ENCODE measurements at regions not wholly inside any gene's neighbourhood (a gene's known extent, or its start where the extent isn't known, plus 50 kb on each side); places are given as distances from the start of the nearest gene placed in this dataset.
"Not testable (repeated sequence)": the region's sequence is repeated elsewhere in the genome, so short reads cannot be mapped to it uniquely, and the experiment has no call there.

GRCh38 chr14:38948171-38948570 is 154.9 kb downstream of the SEC23A start:
- H3K27ac ChIP-seq (ENCODE audit: low read depth, low read length): no peak overlapping the region
- no peak for DNase-seq (ENCODE audit: low read depth in 4 of 6, low spot score in 6 of 6)
- no peaks in the 10 kb centered on the region for H3K27me3 ChIP-seq (ENCODE audit: control insufficient read depth, insufficient read depth, low read length)
- no peak overlapping the region for H3K4me3 ChIP-seq (ENCODE audit: low read depth, low read length)
- no peaks in the 10 kb centered on the region for H3K9me3 ChIP-seq (ENCODE audit: control insufficient read depth, insufficient read depth, low read length)
- H3K36me3 ChIP-seq (ENCODE audit: control insufficient read depth, insufficient read depth, low read length): no peaks in the 10 kb centered on the region
- peaks cover 5% of the 10 kb centered on the region for H3K4me1 ChIP-seq (ENCODE audit: control insufficient read depth, insufficient read depth, low read length)
- whole genome bisulfite sequencing (ENCODE audit: insufficient coverage): no CpG with 5 or more reads among the region's 1 CpG

DNA sequence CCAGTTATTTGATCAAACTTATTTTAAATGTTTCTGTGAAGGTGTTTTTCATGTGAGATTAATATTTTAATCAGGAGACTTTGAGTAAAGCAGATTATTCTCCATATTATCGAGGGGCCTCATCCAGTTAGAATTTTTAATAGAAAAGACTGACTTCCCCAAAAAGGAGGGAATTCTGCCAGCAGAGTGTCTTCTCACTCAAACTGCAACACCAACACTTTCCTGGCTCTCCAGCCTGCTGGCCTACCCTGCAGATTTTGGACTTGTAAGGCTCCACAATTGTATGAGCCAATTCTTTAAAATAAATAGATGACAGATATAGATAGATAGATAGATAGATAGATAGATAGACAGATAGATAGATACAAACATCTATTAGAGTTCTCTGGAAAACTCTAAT is 155.7 kb downstream of the SEC23A start:
- H3K36me3 ChIP-seq (ENCODE audit: control insufficient read depth, insufficient read depth, low read length): no peaks in the 10 kb centered on the region
- H3K9me3 ChIP-seq (ENCODE audit: control insufficient read depth, insufficient read depth, low read length): no peaks in the 10 kb centered on the region
- H3K27ac ChIP-seq (ENCODE audit: low read depth, low read length): no peak overlapping the region
- H3K4me3 ChIP-seq (ENCODE audit: low read depth, low read length): no peak overlapping the region
- no CpG with 5 or more reads among the region's 1 CpG for WGBS (ENCODE audit: insufficient coverage)
- H3K27me3 ChIP-seq (ENCODE audit: control insufficient read depth, insufficient read depth, low read length): no peaks in the 10 kb centered on the region
- H3K4me1 ChIP-seq (ENCODE audit: control insufficient read depth, insufficient read depth, low read length): peaks cover 5% of the 10 kb centered on the region
- DNase-seq (ENCODE audit: low read depth in 4 of 6, low spot score in 6 of 6): no peak

- WGBS (ENCODE audit: insufficient coverage): 78% methylated on average over 3 of the region's 3 CpGs
- Histone ChIP-seq H3K9me3 (ENCODE audit: control insufficient read depth, insufficient read depth, low read length) (no peaks in the 10 kb centered on the region), H3K27ac (ENCODE audit: low read depth, low read length) (no peak overlapping the region), H3K27me3 (ENCODE audit: control insufficient read depth, insufficient read depth, low read length) (no peaks in the 10 kb centered on the region), H3K4me1 (ENCODE audit: control insufficient read depth, insufficient read depth, low read length) (peaks cover 5% of the 10 kb centered on the region), H3K36me3 (ENCODE audit: control insufficient read depth, insufficient read depth, low read length) (no peaks in the 10 kb centered on the region), H3K4me3 (ENCODE audit: low read depth, low read length) (no peak overlapping the region)
- peak in 2 of 6 donors; percentile 70 to 75 for DNase-seq (ENCODE audit: low read depth in 4 of 6, low spot score in 6 of 6)
Observed at GRCh38 chr14:38944691-38945090, 158.3 kb downstream of the SEC23A start.

GRCh38 chr14:38941488-38941887 is 161.5 kb downstream of the SEC23A start:
- H3K27ac ChIP-seq (ENCODE audit: low read depth, low read length): no peak overlapping the region
- 100% methylated on average over 1 of the region's 4 CpGs for WGBS (ENCODE audit: insufficient coverage)
- no peak for DNase-seq (ENCODE audit: low read depth in 4 of 6, low spot score in 6 of 6)
- H3K9me3 ChIP-seq (ENCODE audit: control insufficient read depth, insufficient read depth, low read length): peaks cover 2% of the 10 kb centered on the region
- H3K27me3 ChIP-seq (ENCODE audit: control insufficient read depth, insufficient read depth, low read length): no peaks in the 10 kb centered on the region
- H3K4me1 ChIP-seq (ENCODE audit: control insufficient read depth, insufficient read depth, low read length): no peaks in the 10 kb centered on the region
- no peaks in the 10 kb centered on the region for H3K36me3 ChIP-seq (ENCODE audit: control insufficient read depth, insufficient read depth, low read length)
- no peak overlapping the region for H3K4me3 ChIP-seq (ENCODE audit: low read depth, low read length)

- WGBS (ENCODE audit: insufficient coverage): 95% methylated on average over 3 of the region's 3 CpGs
Observed at GRCh38 chr14:38932653-38933000, 170.4 kb downstream of the SEC23A start.

DNA sequence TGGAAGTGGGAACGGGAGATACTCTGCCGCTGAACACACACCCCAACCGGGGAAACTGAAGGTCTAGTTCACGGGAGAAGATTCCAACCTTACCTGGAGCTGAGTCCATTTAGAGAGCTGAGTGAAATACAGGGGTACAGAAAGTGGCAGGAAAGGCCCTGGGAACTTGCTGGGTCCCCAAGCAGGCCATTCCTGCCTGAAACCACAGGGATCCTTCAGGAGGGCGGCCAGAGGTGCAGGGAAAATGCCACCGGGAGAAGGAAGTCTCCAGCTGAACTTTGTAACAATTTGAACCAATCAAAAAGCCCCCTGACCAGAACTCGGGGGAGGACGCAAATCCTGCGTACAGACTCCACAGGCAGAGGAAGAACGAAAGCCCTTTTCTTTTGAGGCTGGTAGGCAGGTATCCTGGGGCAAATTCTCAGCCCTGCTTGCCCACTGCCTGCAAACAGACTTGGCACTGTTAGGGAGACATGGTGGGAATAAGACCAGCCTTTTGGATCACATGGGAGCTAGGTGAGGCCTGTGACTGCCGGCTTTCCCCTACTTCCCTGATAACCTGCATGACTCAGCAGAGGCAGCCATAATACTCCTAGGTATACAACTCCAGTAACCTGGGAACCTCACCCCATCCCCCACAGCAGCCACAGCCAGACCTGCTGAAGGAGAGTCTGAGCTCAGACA is 170.9 kb downstream of the SEC23A start:
- Histone ChIP-seq H3K9me3 (ENCODE audit: control insufficient read depth, insufficient read depth, low read length) (no peaks in the 10 kb centered on the region), H3K27ac (ENCODE audit: low read depth, low read length) (no peak overlapping the region), H3K4me3 (ENCODE audit: low read depth, low read length) (no peak overlapping the region), H3K27me3 (ENCODE audit: control insufficient read depth, insufficient read depth, low read length) (no peaks in the 10 kb centered on the region), H3K4me1 (ENCODE audit: control insufficient read depth, insufficient read depth, low read length) (no peaks in the 10 kb centered on the region), H3K36me3 (ENCODE audit: control insufficient read depth, insufficient read depth, low read length) (no peaks in the 10 kb centered on the region)
- WGBS (ENCODE audit: insufficient coverage): 97% methylated on average over 10 of the region's 11 CpGs
- DNase-seq (ENCODE audit: low read depth in 4 of 6, low spot score in 6 of 6): no peak

More at GRCh38 chr14:38932653-38933000, 170.4 kb downstream of the SEC23A start:
- H3K27ac ChIP-seq (ENCODE audit: low read depth, low read length); H3K27me3 ChIP-seq (ENCODE audit: control insufficient read depth, insufficient read depth, low read length); H3K4me1 ChIP-seq (ENCODE audit: control insufficient read depth, insufficient read depth, low read length); H3K4me3 ChIP-seq (ENCODE audit: low read depth, low read length); DNase-seq (ENCODE audit: low read depth in 4 of 6, low spot score in 6 of 6); H3K9me3 ChIP-seq (ENCODE audit: control insufficient read depth, insufficient read depth, low read length); H3K36me3 ChIP-seq (ENCODE audit: control insufficient read depth, insufficient read depth, low read length): not testable (repeated sequence)

GRCh38 chr14:38930898-38931297 is 172.1 kb downstream of the SEC23A start:
- no CpG with 5 or more reads among the region's 1 CpG for WGBS (ENCODE audit: insufficient coverage)
- no peaks in the 10 kb centered on the region for H3K27me3 ChIP-seq (ENCODE audit: control insufficient read depth, insufficient read depth, low read length)
- H3K4me1 ChIP-seq (ENCODE audit: control insufficient read depth, insufficient read depth, low read length): no peaks in the 10 kb centered on the region
- no peak overlapping the region for H3K27ac ChIP-seq (ENCODE audit: low read depth, low read length)
- peak in 1 of 6 donors; percentile 16 for DNase-seq (ENCODE audit: low read depth in 4 of 6, low spot score in 6 of 6)
- no peaks in the 10 kb centered on the region for H3K36me3 ChIP-seq (ENCODE audit: control insufficient read depth, insufficient read depth, low read length)
- H3K9me3 ChIP-seq (ENCODE audit: control insufficient read depth, insufficient read depth, low read length): no peaks in the 10 kb centered on the region
- no peak overlapping the region for H3K4me3 ChIP-seq (ENCODE audit: low read depth, low read length)

DNA sequence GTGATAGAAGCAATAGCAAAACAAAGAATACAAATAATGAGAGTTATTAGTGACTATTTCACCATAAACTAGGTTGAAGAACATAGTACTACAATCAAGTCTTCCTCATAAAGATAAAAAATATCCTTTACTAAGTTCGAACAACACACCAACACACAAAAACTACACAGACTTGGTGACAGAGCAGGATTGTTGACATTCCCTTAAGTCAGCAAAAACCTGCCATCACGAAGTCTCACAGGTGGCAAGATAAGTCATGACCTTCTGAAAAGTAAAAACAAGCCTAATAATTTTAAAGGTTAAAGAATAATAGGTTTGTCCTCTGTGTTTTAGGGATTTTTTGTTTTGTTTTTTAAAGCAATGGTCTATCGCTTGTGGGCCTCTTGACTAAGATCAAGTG is 173.0 kb downstream of the SEC23A start:
- H3K27ac ChIP-seq (ENCODE audit: low read depth, low read length): no peak overlapping the region
- no peaks in the 10 kb centered on the region for H3K9me3 ChIP-seq (ENCODE audit: control insufficient read depth, insufficient read depth, low read length)
- no peak for DNase-seq (ENCODE audit: low read depth in 4 of 6, low spot score in 6 of 6)
- no peaks in the 10 kb centered on the region for H3K4me1 ChIP-seq (ENCODE audit: control insufficient read depth, insufficient read depth, low read length)
- no peak overlapping the region for H3K4me3 ChIP-seq (ENCODE audit: low read depth, low read length)
- H3K27me3 ChIP-seq (ENCODE audit: control insufficient read depth, insufficient read depth, low read length): no peaks in the 10 kb centered on the region
- no peaks in the 10 kb centered on the region for H3K36me3 ChIP-seq (ENCODE audit: control insufficient read depth, insufficient read depth, low read length)
- 83% methylated on average over 1 of the region's 3 CpGs for WGBS (ENCODE audit: insufficient coverage)

DNA sequence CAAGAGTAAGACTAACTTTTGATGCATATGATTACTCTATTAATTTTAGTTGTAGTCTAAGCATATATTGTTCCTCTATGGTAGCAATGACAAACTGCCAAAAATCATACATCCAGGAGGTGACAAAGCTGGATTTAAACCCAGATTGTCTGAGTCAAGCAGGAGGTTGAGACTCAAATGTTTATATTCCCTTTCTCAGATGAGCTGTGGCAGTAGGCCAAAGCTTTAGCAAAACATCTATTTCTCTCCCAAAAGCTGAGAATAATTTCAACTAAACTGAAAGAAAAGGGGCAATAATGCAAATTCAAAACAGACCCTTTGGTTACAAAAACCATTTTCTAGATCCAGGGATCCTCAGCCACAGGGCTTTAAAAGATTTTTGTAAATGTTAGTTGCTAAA is 173.6 kb downstream of the SEC23A start:
- no peaks in the 10 kb centered on the region for H3K4me1 ChIP-seq (ENCODE audit: control insufficient read depth, insufficient read depth, low read length)
- no peak overlapping the region for H3K27ac ChIP-seq (ENCODE audit: low read depth, low read length)
- no peaks in the 10 kb centered on the region for H3K9me3 ChIP-seq (ENCODE audit: control insufficient read depth, insufficient read depth, low read length)
- no peak overlapping the region for H3K4me3 ChIP-seq (ENCODE audit: low read depth, low read length)
- peak in 1 of 6 donors; percentile 60 for DNase-seq (ENCODE audit: low read depth in 4 of 6, low spot score in 6 of 6)
- H3K27me3 ChIP-seq (ENCODE audit: control insufficient read depth, insufficient read depth, low read length): no peaks in the 10 kb centered on the region
- no peaks in the 10 kb centered on the region for H3K36me3 ChIP-seq (ENCODE audit: control insufficient read depth, insufficient read depth, low read length)

DNA sequence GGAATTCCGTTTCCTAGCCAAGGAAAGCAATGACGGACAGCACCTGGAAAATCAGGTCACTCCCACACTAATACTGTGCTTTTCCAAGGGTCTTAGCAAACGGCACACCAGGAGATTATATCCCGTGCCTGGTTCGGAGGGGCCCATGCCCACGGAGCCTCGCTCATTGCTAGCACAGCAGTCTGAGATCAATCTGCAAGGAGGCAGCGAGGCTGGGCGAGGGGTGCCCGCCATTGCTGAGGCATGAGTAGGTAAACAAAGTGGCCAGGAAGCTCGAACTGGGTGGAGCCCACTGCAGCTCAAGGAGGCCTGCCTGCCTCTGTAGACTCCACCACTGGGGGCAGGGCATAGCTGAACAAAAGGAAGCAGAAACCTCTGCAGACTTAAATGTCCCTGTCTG is 181.1 kb downstream of the SEC23A start:
- not testable (repeated sequence) for H3K4me1 ChIP-seq (ENCODE audit: control insufficient read depth, insufficient read depth, low read length); DNase-seq (ENCODE audit: low read depth in 4 of 6, low spot score in 6 of 6); H3K4me3 ChIP-seq (ENCODE audit: low read depth, low read length); H3K27me3 ChIP-seq (ENCODE audit: control insufficient read depth, insufficient read depth, low read length); H3K27ac ChIP-seq (ENCODE audit: low read depth, low read length); H3K9me3 ChIP-seq (ENCODE audit: control insufficient read depth, insufficient read depth, low read length); H3K36me3 ChIP-seq (ENCODE audit: control insufficient read depth, insufficient read depth, low read length)
- 93% methylated on average over 11 of the region's 11 CpGs for WGBS (ENCODE audit: insufficient coverage)

Measured in spinal cord (tissue), 9 donors.